ENCODE measurements at regions not wholly inside any gene's neighbourhood (a gene's known extent, or its start where the extent isn't known, plus 50 kb on each side); places are given as distances from the start of the nearest gene placed in this dataset.

- Mint-ChIP-seq H3K4me1 (no peaks in the 10 kb centered on the region), H3K9me3 (peaks cover 0 to 16% (median 7%) of the 10 kb centered on the region in 8 donors), H3K36me3 (no peaks in the 10 kb centered on the region), H3K27me3 (no peaks in the 10 kb centered on the region), H3K27ac (no peak overlapping the region), H3K4me3 (no peak overlapping the region)
- POLR2A ChIA-PET (ENCODE audit: partially characterized antibody): no interaction called here
- no peak for DNase-seq
- Histone ChIP-seq H3K27me3 (ENCODE audit: insufficient read depth, low read length) (no peaks in the 10 kb centered on the region), H3K4me1 (ENCODE audit: insufficient read depth, low read length) (no peaks in the 10 kb centered on the region), H3K9me3 (ENCODE audit: control insufficient read depth in 1 of 2, low read length in 2 of 2) (no peaks in the 10 kb centered on the region), H3K27ac (ENCODE audit: low read depth, low read length) (no peak overlapping the region), H3K36me3 (ENCODE audit: insufficient read depth, low read length) (no peaks in the 10 kb centered on the region), H3K4me3 (ENCODE audit: low read length in 2 of 2) (no peak overlapping the region)
- intact Hi-C loops (cut with micrococcal nuclease): no loop called here
- CTCF ChIA-PET (ENCODE audit: partially characterized antibody): no interaction called here
These were observed 427.6 kb upstream of the STXBP6 start for GRCh38 chr14:25477316-25478098.

- ChIA-PET CTCF (ENCODE audit: partially characterized antibody) (no interaction called here), POLR2A (ENCODE audit: partially characterized antibody) (no interaction called here)
- H3K36me3 Mint-ChIP-seq: no peaks in the 10 kb centered on the region
- H3K36me3 ChIP-seq (ENCODE audit: insufficient read depth, low read length): no peaks in the 10 kb centered on the region
- peaks cover 0 to 20% (median 6%) of the 10 kb centered on the region in 8 donors for H3K9me3 Mint-ChIP-seq
- no peak overlapping the region for H3K27ac Mint-ChIP-seq
- H3K4me3 ChIP-seq (ENCODE audit: low read length in 2 of 2): no peak overlapping the region
- DNase-seq: no peak
- no peaks in the 10 kb centered on the region for H3K27me3 ChIP-seq (ENCODE audit: insufficient read depth, low read length)
- H3K4me1 Mint-ChIP-seq: no peaks in the 10 kb centered on the region
- no peaks in the 10 kb centered on the region for H3K9me3 ChIP-seq (ENCODE audit: control insufficient read depth in 1 of 2, low read length in 2 of 2)
- H3K27me3 Mint-ChIP-seq: no peaks in the 10 kb centered on the region
- no peaks in the 10 kb centered on the region for H3K4me1 ChIP-seq (ENCODE audit: insufficient read depth, low read length)
- H3K27ac ChIP-seq (ENCODE audit: low read depth, low read length): no peak overlapping the region
- intact Hi-C loops (cut with micrococcal nuclease): no loop called here
- no peak overlapping the region for H3K4me3 Mint-ChIP-seq
These were observed 422.8 kb upstream of the STXBP6 start for GRCh38 chr14:25472700-25473099.

GRCh38 chr14:25464772-25465171 is 414.8 kb upstream of the STXBP6 start:
- Histone ChIP-seq H3K4me3 (ENCODE audit: low read length in 2 of 2) (no peak overlapping the region), H3K4me1 (ENCODE audit: insufficient read depth, low read length) (no peaks in the 10 kb centered on the region), H3K27me3 (ENCODE audit: insufficient read depth, low read length) (no peaks in the 10 kb centered on the region), H3K36me3 (ENCODE audit: insufficient read depth, low read length) (no peaks in the 10 kb centered on the region), H3K27ac (ENCODE audit: low read depth, low read length) (no peak overlapping the region), H3K9me3 (ENCODE audit: control insufficient read depth in 1 of 2, low read length in 2 of 2) (peaks cover 0 to 4% of the 10 kb centered on the region in 2 donors)
- no peaks in the 10 kb centered on the region for H3K36me3 Mint-ChIP-seq
- H3K4me1 Mint-ChIP-seq: no peaks in the 10 kb centered on the region
- peaks cover 0 to 4% (median 1%) of the 10 kb centered on the region in 8 donors for H3K9me3 Mint-ChIP-seq
- no peaks in the 10 kb centered on the region for H3K27me3 Mint-ChIP-seq
- ChIA-PET POLR2A (ENCODE audit: partially characterized antibody) (no interaction called here), CTCF (ENCODE audit: partially characterized antibody) (no interaction called here)
- intact Hi-C loops (cut with micrococcal nuclease): no loop called here
- DNase-seq: no peak
- no peak overlapping the region for H3K27ac Mint-ChIP-seq
- H3K4me3 Mint-ChIP-seq: no peak overlapping the region

- no peaks in the 10 kb centered on the region for H3K36me3 ChIP-seq (ENCODE audit: insufficient read depth, low read length)
- Mint-ChIP-seq H3K4me1 (no peaks in the 10 kb centered on the region), H3K27me3 (no peaks in the 10 kb centered on the region), H3K36me3 (no peaks in the 10 kb centered on the region), H3K27ac (no peak overlapping the region), H3K9me3 (peaks cover 0 to 4% (median 1%) of the 10 kb centered on the region in 8 donors), H3K4me3 (no peak overlapping the region)
- intact Hi-C loops (cut with micrococcal nuclease): no loop called here
- H3K9me3 ChIP-seq (ENCODE audit: control insufficient read depth in 1 of 2, low read length in 2 of 2): peaks cover 0 to 4% of the 10 kb centered on the region in 2 donors
- no peak for DNase-seq
- H3K27me3 ChIP-seq (ENCODE audit: insufficient read depth, low read length): no peaks in the 10 kb centered on the region
- H3K4me1 ChIP-seq (ENCODE audit: insufficient read depth, low read length): no peaks in the 10 kb centered on the region
- CTCF ChIA-PET (ENCODE audit: partially characterized antibody): no interaction called here
- POLR2A ChIA-PET (ENCODE audit: partially characterized antibody): no interaction called here
- H3K27ac ChIP-seq (ENCODE audit: low read depth, low read length): no peak overlapping the region
- H3K4me3 ChIP-seq (ENCODE audit: low read length in 2 of 2): no peak overlapping the region
These were observed 414.1 kb upstream of the STXBP6 start for GRCh38 chr14:25464078-25464477.

GRCh38 chr14:25463480-25463879 is 413.5 kb upstream of the STXBP6 start:
- DNase-seq: no peak
- Histone ChIP-seq H3K36me3 (ENCODE audit: insufficient read depth, low read length) (no peaks in the 10 kb centered on the region), H3K9me3 (ENCODE audit: control insufficient read depth in 1 of 2, low read length in 2 of 2) (peaks cover 0 to 4% of the 10 kb centered on the region in 2 donors), H3K4me1 (ENCODE audit: insufficient read depth, low read length) (no peaks in the 10 kb centered on the region), H3K4me3 (ENCODE audit: low read length in 2 of 2) (no peak overlapping the region), H3K27me3 (ENCODE audit: insufficient read depth, low read length) (no peaks in the 10 kb centered on the region), H3K27ac (ENCODE audit: low read depth, low read length) (no peak overlapping the region)
- no peaks in the 10 kb centered on the region for H3K27me3 Mint-ChIP-seq
- intact Hi-C loops (cut with micrococcal nuclease): no loop called here
- H3K27ac Mint-ChIP-seq: no peak overlapping the region
- H3K36me3 Mint-ChIP-seq: no peaks in the 10 kb centered on the region
- no peaks in the 10 kb centered on the region for H3K4me1 Mint-ChIP-seq
- CTCF ChIA-PET (ENCODE audit: partially characterized antibody): no interaction called here
- POLR2A ChIA-PET (ENCODE audit: partially characterized antibody): no interaction called here
- H3K9me3 Mint-ChIP-seq: peaks cover 0 to 4% (median 0%) of the 10 kb centered on the region in 8 donors
- no peak overlapping the region for H3K4me3 Mint-ChIP-seq

- H3K27me3 Mint-ChIP-seq: no peaks in the 10 kb centered on the region
- Histone ChIP-seq H3K4me3 (ENCODE audit: low read length in 2 of 2) (no peak overlapping the region), H3K4me1 (ENCODE audit: insufficient read depth, low read length) (no peaks in the 10 kb centered on the region), H3K36me3 (ENCODE audit: insufficient read depth, low read length) (no peaks in the 10 kb centered on the region), H3K9me3 (ENCODE audit: control insufficient read depth in 1 of 2, low read length in 2 of 2) (peaks cover 0 to 4% of the 10 kb centered on the region in 2 donors), H3K27ac (ENCODE audit: low read depth, low read length) (no peak overlapping the region), H3K27me3 (ENCODE audit: insufficient read depth, low read length) (no peaks in the 10 kb centered on the region)
- no peak for DNase-seq
- no peak overlapping the region for H3K27ac Mint-ChIP-seq
- peaks cover 0 to 4% (median 0%) of the 10 kb centered on the region in 8 donors for H3K9me3 Mint-ChIP-seq
- intact Hi-C loops (cut with micrococcal nuclease): no loop called here
- ChIA-PET CTCF (ENCODE audit: partially characterized antibody) (no interaction called here), POLR2A (ENCODE audit: partially characterized antibody) (no interaction called here)
- no peaks in the 10 kb centered on the region for H3K4me1 Mint-ChIP-seq
- H3K4me3 Mint-ChIP-seq: no peak overlapping the region
- no peaks in the 10 kb centered on the region for H3K36me3 Mint-ChIP-seq
These were observed 411.8 kb upstream of the STXBP6 start for GRCh38 chr14:25461780-25462179.

GRCh38 chr14:25444381-25444780 is 394.4 kb upstream of the STXBP6 start:
- peaks cover 0 to 11% (median 6%) of the 10 kb centered on the region in 8 donors for H3K9me3 Mint-ChIP-seq
- POLR2A ChIA-PET (ENCODE audit: partially characterized antibody): no interaction called here
- CTCF ChIA-PET (ENCODE audit: partially characterized antibody): no interaction called here
- H3K27ac Mint-ChIP-seq: no peak overlapping the region
- no peak overlapping the region for H3K4me3 ChIP-seq (ENCODE audit: low read length in 2 of 2)
- H3K4me1 Mint-ChIP-seq: no peaks in the 10 kb centered on the region
- H3K9me3 ChIP-seq (ENCODE audit: control insufficient read depth in 1 of 2, low read length in 2 of 2): no peaks in the 10 kb centered on the region
- H3K27ac ChIP-seq (ENCODE audit: low read depth, low read length): no peak overlapping the region
- no peaks in the 10 kb centered on the region for H3K27me3 Mint-ChIP-seq
- DNase-seq: no peak
- intact Hi-C loops (cut with micrococcal nuclease): no loop called here
- H3K4me3 Mint-ChIP-seq: no peak overlapping the region
- H3K36me3 Mint-ChIP-seq: no peaks in the 10 kb centered on the region
- H3K27me3 ChIP-seq (ENCODE audit: insufficient read depth, low read length): no peaks in the 10 kb centered on the region
- no peaks in the 10 kb centered on the region for H3K36me3 ChIP-seq (ENCODE audit: insufficient read depth, low read length)
- no peaks in the 10 kb centered on the region for H3K4me1 ChIP-seq (ENCODE audit: insufficient read depth, low read length)

Measured in CD4-positive, alpha-beta memory T cell (primary cell).